BLaER1 (cell line): ENCODE measurements at regions not wholly inside any gene's neighbourhood (a gene's known extent, or its start where the extent isn't known, plus 50 kb on each side); places are given as distances from the start of the nearest gene placed in this dataset.

Experiments used
- H3K27ac ChIP-seq: shearing (Covaris generic); formaldehyde crosslinking; 2 replicates; pipeline ENCODE4 v1.8.1; 2022
- H3K27me3 ChIP-seq: shearing (Covaris generic); formaldehyde crosslinking; 2 replicates; pipeline ENCODE4 v1.8.1; 2022
- H3K36me3 ChIP-seq: shearing (Covaris generic); formaldehyde crosslinking; 2 replicates; pipeline ENCODE4 v1.8.1; 2022
- H3K4me1 ChIP-seq: shearing (Covaris generic); formaldehyde crosslinking; 2 replicates; pipeline ENCODE4 v1.8.1; 2022
- H3K4me2 ChIP-seq: shearing (Covaris generic); formaldehyde crosslinking; 2 replicates; pipeline ENCODE4 v1.8.1; 2022
- H3K4me3 ChIP-seq: shearing (Covaris generic); formaldehyde crosslinking; 2 replicates; pipeline ENCODE4 v1.8.1; 2022
- H3K9ac ChIP-seq: shearing (Covaris generic); formaldehyde crosslinking; 2 replicates; pipeline ENCODE4 v1.8.1; 2022
- H3K9me3 ChIP-seq: shearing (Covaris generic); formaldehyde crosslinking; 2 replicates; pipeline ENCODE4 v1.8.1; 2022
- H4K20me1 ChIP-seq: shearing (Covaris generic); formaldehyde crosslinking; 2 replicates; pipeline ENCODE4 v1.8.1; 2022
- Cebpa-rat ChIP-seq: shearing (Covaris generic); IDR thresholded peaks from 2 replicates; pipeline ENCODE4 v1.8.1; 2022

DNA sequence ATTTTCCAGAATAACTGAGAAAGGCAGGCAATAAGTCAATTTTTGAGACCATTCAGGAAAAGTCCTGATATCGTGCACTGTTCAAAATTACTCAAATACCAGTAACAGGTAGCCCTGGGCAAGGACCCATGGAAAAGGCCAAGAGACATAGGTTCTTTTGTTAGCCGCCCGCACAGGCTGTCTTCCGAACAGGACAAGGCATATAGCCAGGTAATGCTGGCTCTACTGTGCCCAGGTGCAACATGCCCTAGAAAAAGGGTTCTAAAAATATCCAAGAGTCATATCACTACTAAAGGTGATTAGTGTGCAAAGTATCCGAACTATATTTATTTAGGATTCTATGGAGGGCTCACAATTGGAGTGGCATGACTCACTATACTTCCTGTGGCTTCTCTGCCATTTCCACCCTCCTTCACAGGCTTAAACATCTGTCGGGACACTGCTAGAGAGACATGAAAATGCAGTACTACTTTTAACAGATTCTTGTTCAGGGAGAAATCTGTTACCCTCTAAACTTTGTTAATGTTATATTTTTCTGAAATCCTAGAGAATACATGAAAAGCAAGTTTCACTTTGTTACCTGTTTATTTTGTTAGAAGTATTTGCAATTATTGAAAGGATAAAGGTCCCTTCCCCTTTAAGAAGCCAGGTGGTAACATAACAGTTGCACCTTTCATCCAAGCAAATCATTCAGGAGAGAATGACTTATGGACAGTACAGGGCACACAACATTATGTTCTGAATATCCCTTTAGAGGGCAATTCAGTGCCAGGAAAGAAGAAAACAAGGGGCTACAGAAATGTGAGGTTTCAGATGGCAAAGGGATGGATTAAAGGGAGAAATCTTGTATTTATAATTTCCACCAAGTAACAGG, 293.3 kb upstream of the THBS1 start:
- TF ChIP-seq Cebpa-rat = no peak
- Histone ChIP-seq H3K9ac (no peak overlapping the region), H3K4me1 (no peaks in the 10 kb centered on the region), H3K4me3 (no peak overlapping the region), H3K27me3 (no peaks in the 10 kb centered on the region), H3K36me3 (no peaks in the 10 kb centered on the region), H3K9me3 (peaks cover 4% of the 10 kb centered on the region; the same call in 1 of the 2 replicates), H4K20me1 (no peaks in the 10 kb centered on the region), H3K4me2 (no peak overlapping the region), H3K27ac (no peak overlapping the region)

DNA sequence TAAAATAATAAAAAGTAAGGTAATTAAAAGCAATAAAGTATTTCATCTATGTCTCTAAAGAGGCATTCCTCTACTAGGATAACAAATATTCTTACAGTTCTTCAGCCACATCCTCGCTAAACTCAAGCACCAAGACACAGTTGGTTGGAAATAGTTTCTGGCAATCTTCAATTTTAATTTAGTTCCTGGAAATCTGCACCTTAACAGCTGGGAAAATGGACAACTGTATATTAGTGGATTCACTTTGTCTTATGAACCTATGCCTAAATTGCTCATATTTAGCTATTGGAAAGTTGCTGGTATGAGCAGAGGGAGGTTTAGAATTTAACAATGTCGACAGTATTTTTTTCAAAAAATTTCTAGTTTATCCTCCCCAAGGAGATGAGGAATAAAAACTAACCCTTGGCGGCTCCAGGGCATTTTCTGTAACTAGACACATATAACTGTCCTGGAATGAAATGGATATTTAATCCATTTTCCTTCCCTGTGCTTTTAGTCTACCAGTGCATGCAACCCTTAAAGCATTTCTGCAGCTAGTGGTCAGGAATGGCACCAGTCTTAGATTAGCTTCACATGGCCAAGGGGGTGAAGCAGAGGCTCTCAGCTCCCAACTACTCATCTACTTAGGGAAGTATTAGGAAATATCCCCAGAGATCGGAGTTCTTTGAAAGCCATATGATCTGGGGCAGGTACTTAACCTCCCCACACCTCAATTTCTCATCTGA, 290.0 kb upstream of the THBS1 start:
- Histone ChIP-seq H3K27me3 (no peaks in the 10 kb centered on the region), H3K36me3 (no peaks in the 10 kb centered on the region), H3K4me2 (no peak overlapping the region), H4K20me1 (no peaks in the 10 kb centered on the region), H3K4me1 (no peaks in the 10 kb centered on the region), H3K4me3 (no peak overlapping the region), H3K9ac (no peak overlapping the region), H3K27ac (no peak overlapping the region), H3K9me3 (peaks cover 4% of the 10 kb centered on the region)
- no peak for TF ChIP-seq Cebpa-rat

DNA sequence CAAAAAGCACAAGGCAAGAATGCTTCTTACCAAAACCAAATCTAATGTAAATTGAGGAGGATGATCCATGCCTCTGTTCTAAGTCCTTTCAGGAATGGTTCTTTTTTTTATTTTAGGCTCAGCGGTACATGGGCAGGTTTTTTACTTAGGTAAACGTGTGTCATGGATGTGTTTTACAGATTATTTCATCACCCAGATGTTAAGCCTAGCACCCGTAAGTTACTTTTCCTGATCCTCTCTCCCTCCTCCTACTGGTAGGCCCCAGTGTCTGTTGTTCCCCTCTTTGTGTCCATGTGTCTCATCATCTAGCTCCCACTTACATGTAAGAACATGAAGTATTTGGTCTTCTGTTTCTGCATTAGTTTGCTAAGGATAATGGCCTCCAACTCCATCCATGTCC, 289.2 kb upstream of the THBS1 start:
- Histone ChIP-seq H3K9me3 (peaks cover 4% of the 10 kb centered on the region), H3K36me3 (no peaks in the 10 kb centered on the region), H3K27me3 (no peaks in the 10 kb centered on the region), H3K9ac (no peak overlapping the region), H3K4me3 (no peak overlapping the region), H3K4me1 (no peaks in the 10 kb centered on the region), H4K20me1 (no peaks in the 10 kb centered on the region), H3K27ac (no peak overlapping the region), H3K4me2 (no peak overlapping the region)
- no peak for TF ChIP-seq Cebpa-rat

DNA sequence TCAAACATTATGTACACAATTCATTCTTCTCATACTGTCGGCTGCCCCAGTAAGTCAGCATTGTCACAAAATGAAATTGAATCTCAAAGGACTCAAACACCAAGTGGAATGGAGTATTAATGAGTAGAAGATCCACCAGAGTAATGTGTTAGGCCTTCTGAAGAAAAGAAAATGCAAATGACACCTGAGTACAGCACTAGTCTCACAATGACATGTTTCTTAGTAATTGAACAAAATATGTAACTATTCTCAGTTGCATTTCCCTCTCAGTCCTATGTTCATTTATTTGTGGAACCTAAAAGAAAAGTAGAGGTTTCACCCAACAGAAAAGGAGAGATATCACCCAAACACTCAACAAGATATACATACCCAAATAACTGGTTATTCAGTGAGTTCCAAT, 283.9 kb upstream of the THBS1 start:
- no peak overlapping the region for H3K4me3 ChIP-seq
- H3K27ac ChIP-seq = no peak overlapping the region
- no peak overlapping the region for H3K4me2 ChIP-seq
- no peak overlapping the region for H3K9ac ChIP-seq
- H3K27me3 ChIP-seq = no peaks in the 10 kb centered on the region
- no peaks in the 10 kb centered on the region for H4K20me1 ChIP-seq
- no peaks in the 10 kb centered on the region for H3K4me1 ChIP-seq
- no peaks in the 10 kb centered on the region for H3K36me3 ChIP-seq
- peaks cover 2% of the 10 kb centered on the region for H3K9me3 ChIP-seq
- no peak for TF ChIP-seq Cebpa-rat

DNA sequence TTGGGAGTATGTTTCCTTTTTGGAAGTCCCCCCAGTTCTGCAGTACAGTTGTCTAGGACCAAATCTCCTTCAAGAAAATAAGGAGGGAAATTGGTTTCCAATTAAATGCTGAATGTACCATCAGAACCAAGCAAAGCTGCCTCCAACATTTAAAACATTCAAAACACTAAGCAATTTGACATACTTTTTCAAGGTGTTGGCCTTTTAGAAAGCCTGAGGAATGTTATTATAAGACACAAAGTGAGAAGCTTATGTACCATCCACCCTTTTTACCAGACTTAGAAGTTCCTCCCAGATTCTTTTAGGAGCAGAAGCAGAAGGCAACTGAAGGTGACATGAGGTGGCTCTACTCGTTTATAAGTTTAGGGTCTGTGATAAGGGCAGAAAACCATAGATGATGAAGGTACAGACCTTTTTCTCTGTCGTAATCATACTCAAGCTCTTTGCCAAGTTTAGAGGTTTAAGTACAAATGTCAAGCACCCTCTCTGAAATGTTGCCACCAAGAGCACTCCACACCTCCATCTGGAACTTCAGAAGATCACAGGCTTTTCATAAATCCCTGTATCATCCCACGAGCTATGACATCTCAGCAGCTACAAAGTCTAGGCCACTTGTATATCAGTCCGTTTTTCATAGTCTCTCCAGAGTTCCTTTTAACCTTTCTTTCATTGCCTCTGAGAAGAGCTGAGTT, 282.5 kb upstream of the THBS1 start:
- Histone ChIP-seq H3K27me3 (no peaks in the 10 kb centered on the region), H4K20me1 (no peaks in the 10 kb centered on the region)
- no peak for TF ChIP-seq Cebpa-rat

DNA sequence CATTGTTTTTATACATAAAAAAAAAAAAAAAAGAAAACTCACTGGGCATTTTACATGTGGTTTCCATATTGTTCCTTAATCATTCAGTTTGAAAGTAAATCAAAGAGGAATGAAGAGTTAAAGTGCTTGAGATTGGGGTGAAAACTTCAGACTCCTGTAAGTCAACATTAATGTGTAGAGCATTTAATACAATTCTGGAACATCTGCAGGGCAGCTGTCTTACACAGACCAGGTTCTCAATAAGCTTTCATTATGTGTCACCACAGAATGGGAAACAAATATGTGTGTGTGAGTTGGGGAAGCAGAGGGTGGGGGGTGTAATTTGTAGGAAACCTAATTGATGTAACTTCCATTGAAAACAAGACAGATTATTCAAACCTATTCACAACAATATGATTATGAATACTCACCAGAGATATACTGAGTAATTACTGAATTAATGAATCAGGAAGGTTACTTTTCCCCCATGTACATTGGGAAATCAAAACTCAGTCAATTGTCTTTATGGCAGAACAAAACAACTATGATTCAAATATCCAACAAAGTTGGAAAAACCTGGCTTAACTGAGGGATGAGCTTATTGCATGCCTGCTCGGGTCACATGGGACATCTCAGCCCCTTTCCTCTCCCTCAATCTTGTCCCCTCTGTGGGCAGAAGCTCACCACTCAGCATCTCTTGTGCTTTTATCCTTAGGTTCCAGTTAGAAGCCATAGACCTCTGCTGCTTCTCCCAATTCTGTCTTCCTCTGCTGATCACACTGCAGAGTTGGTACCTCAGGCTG, 281.2 kb upstream of the THBS1 start:
- Histone ChIP-seq H3K27ac (no peak overlapping the region), H3K4me2 (no peak overlapping the region), H3K4me3 (no peak overlapping the region), H3K27me3 (no peaks in the 10 kb centered on the region), H4K20me1 (no peaks in the 10 kb centered on the region), H3K4me1 (no peaks in the 10 kb centered on the region), H3K36me3 (no peaks in the 10 kb centered on the region), H3K9ac (no peak overlapping the region), H3K9me3 (no peaks in the 10 kb centered on the region)
- TF ChIP-seq Cebpa-rat = no peak

More for the DNA sequence above, 282.5 kb upstream of the THBS1 start:
- Histone ChIP-seq H3K36me3 (no peaks in the 10 kb centered on the region), H3K9me3 (no peaks in the 10 kb centered on the region), H3K9ac (no peak overlapping the region), H3K4me2 (no peak overlapping the region), H3K27ac (no peak overlapping the region), H3K4me1 (no peaks in the 10 kb centered on the region), H3K4me3 (no peak overlapping the region)

DNA sequence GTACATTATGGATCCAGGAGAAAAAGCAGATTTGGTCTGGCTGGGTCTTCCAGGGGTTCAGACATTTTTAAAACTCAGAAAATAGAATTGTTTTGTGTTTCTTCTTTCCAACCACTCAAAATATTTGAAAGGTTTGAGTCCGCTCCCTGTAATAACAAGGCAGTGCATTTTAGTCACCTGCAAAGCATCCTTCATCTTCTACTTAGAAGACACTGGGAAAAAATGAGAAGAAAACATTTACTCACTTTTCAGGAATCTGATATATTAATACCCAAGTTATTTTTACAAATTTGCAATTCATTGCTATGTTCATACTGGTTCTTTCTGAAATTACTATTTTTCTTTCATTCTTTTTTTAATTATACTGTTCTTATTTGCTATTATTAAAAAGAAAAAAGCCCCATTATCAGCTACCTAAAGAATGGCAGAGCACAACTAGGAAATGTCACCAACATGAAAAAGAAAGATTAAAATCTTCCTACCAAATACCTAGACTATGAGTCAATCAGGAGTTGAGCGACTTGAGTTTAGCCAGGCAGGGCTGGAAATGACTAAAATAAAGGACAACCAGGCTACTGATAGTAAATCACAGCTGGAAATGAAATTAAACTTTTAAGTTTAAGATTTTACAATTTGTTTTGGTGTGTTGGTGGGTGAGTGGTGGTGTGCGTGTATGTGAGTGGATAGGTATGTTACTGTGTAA, 280.3 kb upstream of the THBS1 start:
- Histone ChIP-seq H3K9ac (no peak overlapping the region), H3K9me3 (no peaks in the 10 kb centered on the region), H3K4me3 (no peak overlapping the region), H4K20me1 (no peaks in the 10 kb centered on the region), H3K36me3 (no peaks in the 10 kb centered on the region), H3K27ac (no peak overlapping the region), H3K4me2 (no peak overlapping the region), H3K4me1 (no peaks in the 10 kb centered on the region), H3K27me3 (no peaks in the 10 kb centered on the region)
- no peak for TF ChIP-seq Cebpa-rat

DNA sequence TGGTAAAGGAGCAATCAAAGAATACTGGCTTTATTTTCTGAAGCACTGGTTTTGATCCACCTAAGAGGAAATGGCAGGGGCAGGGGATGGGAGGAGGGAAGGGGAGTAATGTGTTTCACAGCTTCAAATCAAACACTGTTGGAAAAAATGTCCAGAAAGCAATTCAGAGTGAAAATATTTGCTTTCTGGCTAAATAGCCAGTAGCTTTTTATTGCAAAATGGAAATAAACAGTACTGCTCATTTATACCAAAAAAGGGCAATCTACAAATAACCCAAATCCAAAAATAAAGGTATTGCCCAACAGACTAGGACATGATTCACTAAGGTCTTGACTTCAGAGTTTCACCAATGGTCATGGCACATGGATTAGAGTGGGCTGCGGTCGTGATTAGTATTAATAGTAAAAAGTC, 279.3 kb upstream of the THBS1 start:
- TF ChIP-seq Cebpa-rat = no peak
- no peaks in the 10 kb centered on the region for H3K36me3 ChIP-seq
- H3K9me3 ChIP-seq = no peaks in the 10 kb centered on the region
- no peaks in the 10 kb centered on the region for H3K27me3 ChIP-seq
- no peaks in the 10 kb centered on the region for H4K20me1 ChIP-seq
- H3K27ac ChIP-seq = no peak overlapping the region
- no peak overlapping the region for H3K4me3 ChIP-seq
- H3K9ac ChIP-seq = no peak overlapping the region
- no peaks in the 10 kb centered on the region for H3K4me1 ChIP-seq
- H3K4me2 ChIP-seq = no peak overlapping the region

DNA sequence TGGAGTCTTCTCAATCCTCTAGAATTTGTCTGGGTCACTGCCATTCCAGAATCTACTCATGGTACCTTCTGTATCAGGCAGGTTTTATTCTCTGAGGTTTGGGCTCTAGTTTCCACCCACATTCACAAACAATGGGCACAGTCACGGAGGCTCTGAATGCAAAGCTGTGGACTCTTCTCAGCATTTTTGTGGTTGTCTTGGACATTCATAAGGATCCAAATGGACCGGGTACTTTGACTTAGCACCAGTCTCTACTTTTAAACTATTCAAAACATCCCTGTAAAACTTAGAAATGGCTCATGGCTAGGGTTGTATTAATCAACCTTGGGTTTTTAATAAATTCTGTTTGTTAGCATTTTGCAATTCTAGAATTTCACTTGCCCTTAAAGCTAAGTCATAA, 277.9 kb upstream of the THBS1 start:
- no peaks in the 10 kb centered on the region for H3K36me3 ChIP-seq
- no peak overlapping the region for H3K9ac ChIP-seq
- no peak overlapping the region for H3K4me2 ChIP-seq
- H3K27me3 ChIP-seq = no peaks in the 10 kb centered on the region
- no peak overlapping the region for H3K4me3 ChIP-seq
- TF ChIP-seq Cebpa-rat = no peak
- H3K9me3 ChIP-seq = no peaks in the 10 kb centered on the region
- H3K4me1 ChIP-seq = no peaks in the 10 kb centered on the region
- H3K27ac ChIP-seq = no peak overlapping the region
- H4K20me1 ChIP-seq = no peaks in the 10 kb centered on the region
